ENCODE measurements at regions not wholly inside any gene's neighbourhood (a gene's known extent, or its start where the extent isn't known, plus 50 kb on each side); places are given as distances from the start of the nearest gene placed in this dataset.

- DNase-seq = no peak
- Histone ChIP-seq H3K4me1 (no peaks in the 10 kb centered on the region), H3K27me3 (no peaks in the 10 kb centered on the region), H3K9me3 (no peaks in the 10 kb centered on the region), H3K4me3 (no peak overlapping the region), H3K36me3 (ENCODE audit: low read depth, missing control alignments) (no peaks in the 10 kb centered on the region), H3K27ac (no peak overlapping the region)
- TF ChIP-seq POLR2A (IDR thresholded peaks at IDR 0.05) (no peak), CTCF (IDR thresholded peaks at IDR 0.05) (no peak)
- intact Hi-C loops (cut with DNase I; ENCODE audit: low total_unique reads) = no loop called here
- WGBS, 2 donors = 87 to 92% methylated on average over 12 of the region's 12 CpGs
Measured at GRCh38 chr18:78765142-78765541, 214.5 kb upstream of the SALL3 start.

- DNase-seq = no peak
Measured at GRCh38 chr18:78765637-78766281, 213.9 kb upstream of the SALL3 start.

GRCh38 chr18:78766651-78767533 is 212.7 kb upstream of the SALL3 start:
- H3K4me1 ChIP-seq = no peaks in the 10 kb centered on the region
- no peaks in the 10 kb centered on the region for H3K9me3 ChIP-seq
- DNase-seq = no peak
- no peak overlapping the region for H3K27ac ChIP-seq
- no peaks in the 10 kb centered on the region for H3K27me3 ChIP-seq
- no peaks in the 10 kb centered on the region for H3K36me3 ChIP-seq (ENCODE audit: low read depth, missing control alignments)
- intact Hi-C loops (cut with DNase I; ENCODE audit: low total_unique reads) = no loop called here
- H3K4me3 ChIP-seq = no peak overlapping the region
- TF ChIP-seq POLR2A (IDR thresholded peaks at IDR 0.05) (no peak), CTCF (IDR thresholded peaks at IDR 0.05) (no peak)
- WGBS, 2 donors = 81 to 89% methylated on average over 31 of the region's 31 CpGs

More at GRCh38 chr18:78765637-78766281, 213.9 kb upstream of the SALL3 start:
- TF ChIP-seq POLR2A (IDR thresholded peaks at IDR 0.05) = no peak
- no peak for TF ChIP-seq CTCF (IDR thresholded peaks at IDR 0.05)
- intact Hi-C loops (cut with DNase I; ENCODE audit: low total_unique reads) = no loop called here
- WGBS, 2 donors = 83 to 89% methylated on average over 23 of the region's 23 CpGs
- Histone ChIP-seq H3K27me3 (no peaks in the 10 kb centered on the region), H3K4me3 (no peak overlapping the region), H3K36me3 (ENCODE audit: low read depth, missing control alignments) (no peaks in the 10 kb centered on the region), H3K27ac (no peak overlapping the region), H3K9me3 (no peaks in the 10 kb centered on the region), H3K4me1 (no peaks in the 10 kb centered on the region)

- intact Hi-C loops (cut with DNase I; ENCODE audit: low total_unique reads) = no loop called here
- TF ChIP-seq POLR2A (IDR thresholded peaks at IDR 0.05) (no peak), CTCF (IDR thresholded peaks at IDR 0.05) (no peak)
- no peaks in the 10 kb centered on the region for H3K27me3 ChIP-seq
- no peaks in the 10 kb centered on the region for H3K4me1 ChIP-seq
- no peaks in the 10 kb centered on the region for H3K36me3 ChIP-seq (ENCODE audit: low read depth, missing control alignments)
- DNase-seq = no peak
- 82 to 91% methylated on average over 5 to 13 of the region's 14 CpGs for WGBS, 2 donors
- no peak overlapping the region for H3K27ac ChIP-seq
- no peaks in the 10 kb centered on the region for H3K9me3 ChIP-seq
- H3K4me3 ChIP-seq = no peak overlapping the region
Measured at GRCh38 chr18:78767648-78768071, 212.0 kb upstream of the SALL3 start.
